Endothelial cell of hepatic sinusoid (primary cell): ENCODE measurements at regions not wholly inside any gene's neighbourhood (a gene's known extent, or its start where the extent isn't known, plus 50 kb on each side); places are given as distances from the start of the nearest gene placed in this dataset.

Experiments used
- in situ Hi-C: cut with HindIII; loops from 2 replicates; pipeline ENCODE4 v1.10.0; 2017; ENCODE audit warnings: low sequenced_read_pairs

- in situ Hi-C loops, result no loop called here
Measured at GRCh38 chr1:170310014-170310405, 164.3 kb downstream of the NTMT2 start.

- in situ Hi-C loops, result no loop called here
Measured at GRCh38 chr1:170310951-170311350, 165.2 kb downstream of the NTMT2 start.

DNA sequence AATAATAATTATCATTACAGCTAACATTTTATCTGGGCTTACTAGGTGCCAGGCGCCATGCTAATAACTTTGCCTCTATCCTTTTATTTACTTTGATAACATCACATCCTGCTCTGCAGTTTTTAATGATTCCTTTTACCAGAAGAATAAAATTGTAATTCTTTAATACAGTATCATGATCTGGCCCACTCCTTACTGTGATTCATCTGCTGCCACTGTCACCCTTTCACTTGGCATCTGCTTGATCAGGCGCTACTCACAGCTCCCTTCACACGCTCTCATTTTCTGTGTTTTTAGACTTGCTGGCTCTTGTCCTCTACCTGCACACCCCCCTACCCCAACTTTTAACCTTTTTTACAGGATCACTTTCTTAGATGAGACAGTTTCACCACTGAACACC is 167.5 kb downstream of the NTMT2 start:
- in situ Hi-C loops, result no loop called here

- in situ Hi-C loops, result no loop called here
Measured at GRCh38 chr1:170316270-170316669, 170.5 kb downstream of the NTMT2 start.

GRCh38 chr1:170318141-170318540 is 172.4 kb downstream of the NTMT2 start:
- in situ Hi-C loops, result no loop called here

DNA sequence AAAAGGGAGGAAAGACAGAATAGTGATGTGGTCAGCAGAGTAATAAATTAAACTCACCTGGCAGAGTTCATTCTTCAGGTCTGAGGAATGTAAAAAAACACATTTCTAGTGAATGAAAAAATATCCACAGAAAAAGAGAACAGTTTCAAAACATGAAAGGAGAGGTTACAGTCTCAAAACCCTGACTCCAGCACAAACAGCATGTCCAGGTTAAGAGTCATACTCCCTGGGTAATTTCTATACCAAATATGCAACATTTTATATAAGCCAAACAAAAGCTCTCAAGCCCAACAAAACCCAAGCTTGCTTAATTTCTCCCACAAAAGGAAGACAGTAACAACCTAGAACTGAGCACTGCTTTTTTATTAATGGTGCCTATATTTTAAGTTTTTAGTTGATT is 173.0 kb downstream of the NTMT2 start:
- in situ Hi-C loops, result no loop called here

DNA sequence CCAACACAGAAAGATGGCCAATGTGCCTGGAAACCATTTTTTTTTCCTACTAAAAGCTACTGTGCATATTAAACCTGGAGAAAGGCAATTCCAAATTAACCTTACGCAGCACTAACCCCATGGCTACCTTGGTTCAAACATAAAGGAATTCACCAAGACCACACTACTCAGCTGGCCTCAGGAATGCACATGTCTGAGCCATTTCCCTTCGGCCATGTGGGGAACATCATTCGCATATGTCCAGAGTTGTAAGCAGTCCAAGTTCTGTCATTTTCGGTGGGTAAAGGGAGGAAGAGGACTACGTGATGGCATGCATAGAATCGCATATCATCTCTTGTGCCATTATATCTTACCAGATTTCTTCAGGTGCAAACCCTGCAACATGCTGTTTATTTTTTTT is 175.4 kb downstream of the NTMT2 start:
- in situ Hi-C loops, result no loop called here

- in situ Hi-C loops, result loop anchor here (5.0 kb wide), 1 partner anchor 69 kb away; no protein-coding TSS in a partner anchor
Measured at GRCh38 chr1:170326186-170326585, 180.4 kb downstream of the NTMT2 start.

DNA sequence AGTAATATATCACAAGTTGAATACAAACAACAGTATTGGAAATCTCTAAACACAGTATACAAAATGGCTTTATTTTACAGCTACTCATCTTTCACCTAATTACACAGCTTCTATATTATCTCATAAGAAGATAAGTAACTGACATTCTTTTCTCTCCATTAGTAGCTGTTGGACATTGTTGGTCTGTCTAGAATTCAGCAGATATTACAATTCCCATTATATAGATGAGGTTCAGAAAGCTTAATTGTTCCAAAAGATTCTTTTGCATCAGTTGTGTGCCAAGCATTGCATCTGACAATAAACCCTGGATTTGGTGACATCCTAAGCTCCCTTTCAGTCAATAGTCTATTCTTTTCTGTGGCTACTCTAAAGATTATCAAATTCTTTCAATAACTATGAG is 187.0 kb downstream of the NTMT2 start:
- in situ Hi-C loops, result no loop called here

DNA sequence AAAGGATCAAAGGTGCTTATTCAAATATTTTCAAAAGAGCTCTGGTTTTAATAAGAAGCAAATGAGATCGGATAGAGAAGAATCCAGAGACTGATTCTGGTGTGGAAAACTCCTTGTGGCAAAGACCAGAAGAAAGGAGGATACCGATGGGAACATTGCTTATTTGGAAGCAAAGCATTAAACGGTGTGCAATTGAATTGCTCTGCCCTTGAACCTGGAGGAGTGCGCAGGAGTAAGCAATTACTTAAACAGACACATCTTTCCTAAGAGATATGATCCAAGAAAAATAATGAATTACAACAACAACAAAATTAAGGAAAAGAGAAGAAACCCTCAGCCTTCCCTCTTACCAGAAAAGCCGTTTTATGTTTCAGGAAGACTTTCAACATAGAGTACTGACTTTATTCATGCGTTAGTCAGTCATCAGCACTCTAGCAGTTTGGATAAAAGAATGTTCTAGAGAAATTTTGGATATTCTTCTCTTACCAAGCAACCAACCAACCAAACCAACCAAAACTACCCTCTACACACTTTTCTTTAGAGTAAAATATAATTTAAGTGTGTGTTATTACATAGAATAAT is 191.7 kb downstream of the NTMT2 start:
- in situ Hi-C loops, result no loop called here

DNA sequence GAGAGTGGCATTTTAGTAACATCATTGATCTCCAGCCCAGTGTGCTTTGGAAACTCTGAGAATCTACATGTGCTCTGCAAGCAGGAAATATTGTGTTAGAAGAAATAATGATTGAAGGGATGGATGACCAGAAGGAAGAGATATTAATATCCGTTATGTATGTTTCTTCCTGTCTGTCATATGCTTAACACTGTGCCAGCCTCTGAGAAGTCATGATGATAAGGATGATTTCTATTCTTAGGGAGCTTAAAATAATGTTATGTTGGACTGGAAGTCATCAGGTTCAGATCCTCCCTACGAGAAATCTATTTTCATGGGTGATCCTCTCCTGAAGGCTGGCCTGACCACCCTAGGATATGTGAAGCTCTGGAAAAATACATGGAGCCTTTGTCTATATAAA is 192.4 kb upstream of the GORAB start:
- in situ Hi-C loops, result no loop called here

DNA sequence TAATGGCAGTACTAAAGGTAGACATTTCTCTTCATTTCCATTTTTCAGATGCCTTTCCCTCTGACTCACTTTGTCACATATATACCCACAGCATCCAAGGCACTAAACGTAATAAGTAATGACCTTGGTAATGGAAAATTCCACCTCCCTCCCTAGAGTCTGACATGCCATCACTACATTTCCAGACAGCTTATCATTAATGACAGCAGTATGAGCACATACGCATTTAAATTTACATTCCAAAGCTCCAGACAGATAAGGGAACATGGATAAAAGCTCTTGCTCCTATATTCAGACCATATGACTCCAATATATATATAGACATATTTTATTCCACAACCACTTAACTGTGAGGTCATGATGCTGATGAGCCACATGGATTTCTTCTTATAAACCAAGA is 191.7 kb upstream of the GORAB start:
- in situ Hi-C loops, result no loop called here

GRCh38 chr1:170351366-170351946 is 180.5 kb upstream of the GORAB start:
- in situ Hi-C loops, result no loop called here

DNA sequence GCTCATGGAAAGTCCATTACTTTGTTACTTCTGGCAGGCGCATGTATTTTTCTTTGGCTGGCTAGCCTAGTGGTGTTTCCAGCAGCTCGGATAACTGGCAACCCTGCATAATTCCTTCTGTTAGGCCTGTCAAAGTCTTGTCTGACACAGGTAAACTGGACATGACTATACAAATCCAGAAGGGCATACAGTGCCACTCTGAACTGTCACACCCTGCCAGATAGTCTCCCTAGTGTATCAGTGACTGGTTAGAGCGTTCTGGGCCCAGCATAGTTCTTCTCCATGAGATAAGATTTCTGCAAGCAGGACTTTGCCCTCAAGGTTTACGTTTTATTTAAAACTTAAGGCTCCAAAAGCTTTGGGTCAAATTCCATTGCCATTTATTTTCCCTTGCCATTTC is 177.7 kb upstream of the GORAB start:
- in situ Hi-C loops, result no loop called here

- in situ Hi-C loops, result no loop called here
Measured at GRCh38 chr1:170354690-170355089, 177.3 kb upstream of the GORAB start.

- in situ Hi-C loops, result no loop called here
Measured at GRCh38 chr1:170355267-170355801, 176.6 kb upstream of the GORAB start.

GRCh38 chr1:170356585-170356984 is 175.4 kb upstream of the GORAB start:
- in situ Hi-C loops, result no loop called here

DNA sequence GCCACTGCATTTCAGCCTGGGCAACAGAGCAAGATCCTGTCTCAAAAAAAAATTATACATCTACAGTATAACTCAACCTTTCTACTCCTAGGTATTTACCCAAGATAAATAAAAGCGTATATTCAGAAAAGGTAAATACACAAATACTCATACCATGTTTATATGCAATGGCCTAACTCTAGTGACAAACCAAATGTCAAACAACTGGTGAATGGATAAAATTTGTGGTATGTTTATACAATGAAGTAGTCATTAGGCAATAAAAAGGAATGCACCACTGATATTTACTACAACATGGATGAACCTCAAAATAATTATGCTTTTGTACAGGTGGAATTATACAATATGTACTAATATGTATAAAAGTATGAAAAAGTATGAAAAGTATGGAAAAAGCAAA is 174.2 kb upstream of the GORAB start:
- in situ Hi-C loops, result no loop called here

DNA sequence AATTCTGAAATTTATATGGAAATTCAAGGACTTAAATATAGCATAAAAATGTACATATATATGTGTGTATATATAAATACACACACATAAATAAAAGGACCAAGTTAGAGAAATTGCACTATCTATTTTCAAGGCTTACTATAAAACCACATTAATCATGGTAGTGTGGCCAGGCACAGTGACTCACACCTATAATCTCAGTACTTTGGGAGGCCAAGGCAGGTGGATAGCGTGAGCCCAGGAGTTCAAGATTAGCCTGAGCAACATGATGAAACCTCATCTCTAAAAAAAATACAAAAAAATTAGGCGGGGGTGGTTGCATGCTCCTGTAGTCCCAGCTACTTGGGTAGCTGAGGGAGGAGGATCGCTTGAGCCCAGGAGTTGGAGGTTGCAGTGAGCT is 171.4 kb upstream of the GORAB start:
- in situ Hi-C loops, result no loop called here

DNA sequence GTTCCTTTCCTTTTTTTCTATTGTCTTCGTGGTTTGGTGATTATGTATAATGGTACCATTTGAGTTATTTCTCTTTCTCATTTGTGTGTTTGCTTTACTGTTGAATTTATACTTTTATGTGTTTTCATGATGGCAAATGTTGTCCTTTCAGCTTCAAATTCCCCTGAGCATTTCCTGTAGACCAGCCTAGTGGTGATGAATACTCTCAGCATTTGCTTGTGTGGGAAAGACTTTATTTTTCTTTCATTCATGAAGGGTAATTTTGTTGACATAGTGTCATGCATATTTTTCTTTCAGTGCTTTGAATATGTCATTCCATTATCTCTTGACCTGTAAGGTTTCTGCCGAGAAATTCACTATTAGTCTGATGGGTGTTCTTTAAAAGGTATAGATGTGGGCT is 166.6 kb upstream of the GORAB start:
- in situ Hi-C loops, result no loop called here

GRCh38 chr1:170366980-170367379 is 165.0 kb upstream of the GORAB start:
- in situ Hi-C loops, result no loop called here

DNA sequence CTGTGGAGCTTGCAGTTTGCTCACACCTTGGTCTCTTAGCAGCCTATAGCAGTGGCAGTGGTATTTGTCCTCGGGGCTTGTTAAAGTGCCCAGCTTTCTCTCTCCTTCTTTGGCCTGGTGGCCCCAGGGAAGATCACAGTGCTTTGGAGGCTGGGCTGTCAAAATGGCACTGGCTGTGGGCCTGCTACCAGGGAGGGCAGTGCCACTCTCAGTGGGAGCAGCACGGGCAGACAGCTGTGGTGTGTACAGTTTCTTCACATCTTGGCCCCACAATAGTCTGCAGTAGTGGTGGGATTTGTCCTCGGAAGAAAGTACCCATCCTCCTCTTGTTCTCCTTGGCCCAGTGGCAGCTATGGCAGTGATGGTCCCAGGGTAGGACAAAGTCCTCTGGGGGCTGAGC is 164.4 kb upstream of the GORAB start:
- in situ Hi-C loops, result no loop called here

- in situ Hi-C loops, result no loop called here
Measured at GRCh38 chr1:170369000-170369399, 163.0 kb upstream of the GORAB start.
